ENCODE measurements at regions not wholly inside any gene's neighbourhood (a gene's known extent, or its start where the extent isn't known, plus 50 kb on each side); places are given as distances from the start of the nearest gene placed in this dataset.

DNA sequence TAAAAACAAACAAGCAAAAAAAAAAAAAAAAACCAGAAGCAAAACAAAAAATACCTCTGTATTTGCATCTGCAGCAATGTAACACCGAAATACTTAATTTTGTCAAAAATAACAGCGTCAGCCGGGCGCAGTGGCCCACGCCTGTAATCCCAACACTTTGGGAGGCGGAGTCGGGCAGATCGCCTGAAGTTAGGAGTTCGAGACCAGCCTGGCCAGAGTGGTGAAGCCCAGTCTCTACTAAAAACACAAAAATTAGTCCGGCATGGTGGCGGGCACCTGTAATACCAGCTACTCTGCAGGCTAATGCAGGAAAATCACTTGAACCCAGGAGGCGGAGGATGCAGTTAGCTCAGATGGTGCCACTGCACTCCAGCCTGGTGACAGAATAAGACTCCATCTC is 683.5 kb upstream of the CA10 start:
- TF ChIP-seq, protein P1, sequence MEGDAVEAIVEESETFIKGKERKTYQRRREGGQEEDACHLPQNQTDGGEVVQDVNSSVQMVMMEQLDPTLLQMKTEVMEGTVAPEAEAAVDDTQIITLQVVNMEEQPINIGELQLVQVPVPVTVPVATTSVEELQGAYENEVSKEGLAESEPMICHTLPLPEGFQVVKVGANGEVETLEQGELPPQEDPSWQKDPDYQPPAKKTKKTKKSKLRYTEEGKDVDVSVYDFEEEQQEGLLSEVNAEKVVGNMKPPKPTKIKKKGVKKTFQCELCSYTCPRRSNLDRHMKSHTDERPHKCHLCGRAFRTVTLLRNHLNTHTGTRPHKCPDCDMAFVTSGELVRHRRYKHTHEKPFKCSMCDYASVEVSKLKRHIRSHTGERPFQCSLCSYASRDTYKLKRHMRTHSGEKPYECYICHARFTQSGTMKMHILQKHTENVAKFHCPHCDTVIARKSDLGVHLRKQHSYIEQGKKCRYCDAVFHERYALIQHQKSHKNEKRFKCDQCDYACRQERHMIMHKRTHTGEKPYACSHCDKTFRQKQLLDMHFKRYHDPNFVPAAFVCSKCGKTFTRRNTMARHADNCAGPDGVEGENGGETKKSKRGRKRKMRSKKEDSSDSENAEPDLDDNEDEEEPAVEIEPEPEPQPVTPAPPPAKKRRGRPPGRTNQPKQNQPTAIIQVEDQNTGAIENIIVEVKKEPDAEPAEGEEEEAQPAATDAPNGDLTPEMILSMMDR (IDR thresholded peaks at IDR 0.05), result no peak
- no peak for TF ChIP-seq POLR2A (IDR thresholded peaks at IDR 0.05)

Data from thyroid gland (tissue), 4 donors.